Islet precursor cell (in vitro differentiated cells): ENCODE measurements at regions not wholly inside any gene's neighbourhood (a gene's known extent, or its start where the extent isn't known, plus 50 kb on each side); places are given as distances from the start of the nearest gene placed in this dataset.
A peak's percentile ranks its signal among the peaks of the same experiment; 100 is the strongest.

Experiments used
- DNase-seq: peaks from one replicate; pipeline ENCODE4 v3.0.0-alpha.2; 2018

DNA sequence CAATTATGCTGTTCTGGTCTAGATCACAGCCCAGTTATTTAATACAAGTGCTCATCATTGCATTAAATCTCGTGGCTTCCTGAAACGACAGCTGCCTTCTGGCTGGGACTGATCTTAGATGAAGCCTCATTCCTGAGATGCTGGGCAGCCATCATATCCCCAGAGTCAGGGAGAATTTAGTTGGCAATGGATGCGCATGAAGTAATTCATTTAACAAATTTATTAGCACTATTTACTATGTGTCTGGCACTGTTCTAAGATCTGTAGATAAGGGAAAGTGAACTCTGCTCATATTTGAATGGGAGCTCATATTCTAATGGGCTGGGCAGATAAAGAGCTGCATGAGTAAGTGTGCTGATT lies 244.7 kb downstream of the KCNS3 start:
- no peak for DNase-seq

DNA sequence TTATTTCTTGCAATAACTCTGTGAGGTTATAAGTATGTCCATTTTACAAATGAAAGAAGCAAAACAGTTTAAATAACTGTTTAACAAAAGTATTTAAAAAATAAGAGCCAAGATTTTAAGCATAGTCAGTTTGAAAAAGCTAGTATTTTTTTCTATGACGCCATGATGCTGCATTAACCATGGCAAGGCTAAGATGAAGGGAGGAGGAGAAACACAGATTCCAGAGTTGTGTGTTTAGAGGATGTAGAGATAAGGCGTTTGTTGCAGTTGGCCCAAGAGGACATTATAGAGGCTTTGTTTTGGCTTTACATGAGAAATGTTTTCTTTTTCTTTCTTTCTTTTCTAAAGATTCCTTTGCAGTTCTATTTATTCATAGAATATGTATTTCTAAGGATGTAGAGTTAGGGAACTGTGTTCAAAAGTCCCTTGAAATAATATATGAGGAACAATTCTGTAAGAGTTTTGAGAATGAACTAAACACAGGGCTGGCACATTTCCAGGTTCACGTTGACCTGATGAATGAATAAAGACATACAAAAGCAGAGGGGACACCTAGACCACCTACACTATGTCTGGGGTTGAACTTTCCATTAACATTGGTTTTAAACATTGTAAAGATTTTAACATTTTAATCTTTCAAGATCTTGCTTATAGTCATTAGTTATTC lies 244.2 kb downstream of the KCNS3 start:
- no peak for DNase-seq

DNA sequence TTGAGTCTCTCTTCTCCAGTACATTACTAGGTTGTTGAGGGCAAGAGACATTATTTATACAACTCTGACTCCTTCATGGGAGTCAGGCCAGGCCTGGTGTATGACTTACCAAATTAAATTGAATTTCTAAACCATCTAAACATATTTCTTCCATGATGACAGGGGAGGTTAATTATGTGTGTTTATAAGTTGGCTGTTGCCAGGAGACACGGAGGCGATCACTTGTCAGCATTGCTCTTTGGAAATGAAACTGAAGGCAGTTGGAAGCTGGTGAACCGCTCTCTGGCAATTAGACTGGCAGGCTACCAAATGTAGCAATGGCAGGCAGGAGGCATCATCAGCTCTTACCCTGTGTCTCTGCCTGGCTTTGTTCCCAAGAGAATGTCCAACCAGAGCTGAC lies 241.4 kb downstream of the KCNS3 start:
- DNase-seq = no peak

DNA sequence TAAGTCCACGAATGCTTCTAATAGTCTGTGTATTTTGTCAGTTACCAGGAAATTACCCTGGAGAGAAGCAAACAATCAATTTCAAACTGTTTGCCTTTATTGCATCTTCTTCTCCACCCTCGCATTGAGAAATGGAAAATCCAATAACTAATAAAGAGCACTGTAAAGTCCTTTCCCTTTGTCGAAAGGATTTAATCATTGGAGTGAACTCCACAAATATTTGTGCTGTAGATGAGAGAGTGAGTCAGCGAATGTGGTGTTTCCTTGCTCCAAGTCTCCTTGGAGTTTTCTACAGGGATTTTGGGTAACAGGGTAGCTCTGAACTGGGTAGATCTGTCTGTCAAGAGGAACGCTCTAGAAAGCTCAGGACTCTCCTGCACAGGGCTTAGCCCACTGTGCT lies 240.2 kb downstream of the KCNS3 start:
- DNase-seq = no peak

DNA sequence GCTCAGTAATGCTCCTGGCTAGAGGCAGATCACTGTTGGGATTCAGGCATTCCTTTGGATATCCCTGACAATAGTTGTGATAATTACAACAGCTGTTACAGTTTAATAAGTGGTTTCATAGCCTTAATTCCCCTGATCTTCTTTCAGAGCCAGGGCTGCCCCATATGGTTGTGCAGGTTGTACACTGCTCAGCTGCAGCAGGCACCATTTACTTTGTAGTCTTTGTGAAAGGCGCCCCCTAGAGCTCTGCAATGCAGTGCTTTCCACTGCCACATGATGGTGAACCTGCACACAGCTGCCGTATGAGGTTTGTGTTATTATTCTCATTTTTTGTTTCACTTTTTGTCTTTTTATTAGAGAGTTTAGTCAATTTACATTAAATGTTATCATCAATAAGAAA lies 239.1 kb downstream of the KCNS3 start:
- DNase-seq = peak; percentile 68

DNA sequence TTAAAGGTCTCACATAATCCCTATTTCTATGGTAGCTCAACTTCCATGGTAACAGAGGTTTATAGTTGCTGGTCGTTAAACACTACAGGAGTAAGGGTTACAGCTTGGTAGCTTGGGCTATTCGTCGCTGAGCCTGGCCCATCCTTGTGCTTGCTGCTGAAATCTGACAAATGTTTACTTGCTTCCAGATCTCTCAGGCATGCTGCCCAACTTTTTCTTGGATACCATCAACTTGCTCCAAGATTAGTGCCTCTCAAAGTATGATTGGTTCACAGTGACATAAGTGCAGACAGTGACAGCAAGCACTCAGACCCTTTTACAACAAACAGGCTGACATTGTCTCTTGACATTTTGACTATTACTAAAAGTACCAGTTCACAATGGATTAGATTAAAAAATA lies 231.8 kb downstream of the KCNS3 start:
- DNase-seq = no peak

DNA sequence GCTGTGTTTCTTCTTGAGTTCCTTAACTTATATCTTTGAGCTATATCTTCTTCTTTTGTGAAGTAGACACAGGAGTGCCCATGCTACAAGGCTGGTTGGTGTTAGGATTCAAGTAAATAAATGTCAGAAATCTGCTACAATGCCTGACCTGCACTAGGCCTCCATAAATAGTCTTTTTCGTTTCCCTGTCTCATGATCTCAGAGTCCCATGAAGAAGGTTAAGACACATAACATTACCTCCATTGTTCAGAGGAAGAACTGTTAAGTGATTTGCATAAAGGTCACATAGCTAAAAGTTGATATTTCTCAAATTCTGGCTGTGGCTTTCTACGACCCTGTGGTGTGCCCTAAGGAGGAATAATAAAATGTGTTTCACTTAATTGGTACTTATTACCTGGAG lies 228.4 kb downstream of the KCNS3 start:
- DNase-seq = no peak

DNA sequence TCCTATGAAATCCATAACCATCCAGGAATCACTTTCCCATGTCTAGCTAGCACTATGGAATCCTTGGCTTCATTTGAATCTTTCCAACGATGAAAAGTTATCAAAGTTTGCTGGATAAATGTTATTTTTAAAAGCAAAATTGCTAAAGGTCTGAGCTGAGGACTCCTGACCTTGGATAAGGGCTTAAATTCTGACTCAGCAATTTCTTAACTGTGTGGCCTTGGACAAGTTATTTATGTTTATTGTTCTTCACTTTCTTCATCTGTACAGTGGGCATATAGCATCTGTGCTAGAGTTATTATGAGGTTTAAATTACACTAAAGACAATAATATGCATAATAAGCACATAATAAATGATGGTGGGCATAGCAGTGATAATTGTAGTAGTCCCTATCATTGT lies 227.5 kb downstream of the KCNS3 start:
- no peak for DNase-seq

DNA sequence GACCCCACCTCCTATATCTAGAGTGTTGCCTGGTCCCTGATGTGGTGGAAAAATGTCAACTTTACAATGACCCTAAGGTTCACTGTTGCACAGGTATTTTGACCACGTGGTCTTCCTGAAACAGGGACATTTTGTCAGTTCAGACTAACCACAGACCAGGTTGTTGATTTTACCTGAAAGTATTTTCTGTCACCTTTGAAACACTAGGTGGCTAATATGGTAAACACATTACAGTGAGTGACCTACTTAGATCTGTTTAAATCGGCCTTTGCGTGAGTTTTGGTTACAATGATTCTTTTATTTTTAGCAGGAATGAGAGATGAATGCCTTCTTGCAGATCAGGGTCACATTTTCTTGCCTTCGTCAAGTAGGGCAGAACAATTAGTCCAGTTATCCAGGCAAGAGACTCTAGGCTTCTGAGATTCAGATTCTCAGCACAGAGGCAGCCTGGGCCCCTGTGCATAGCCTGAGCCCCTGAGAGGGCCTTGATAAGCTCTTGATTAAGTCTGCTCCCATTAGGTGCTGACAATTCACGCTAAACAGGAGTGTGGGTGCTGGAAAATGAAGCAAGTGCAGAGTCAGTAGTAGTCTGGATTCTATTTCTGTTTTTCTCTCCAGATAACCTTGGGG lies 226.2 kb downstream of the KCNS3 start:
- DNase-seq = no peak

DNA sequence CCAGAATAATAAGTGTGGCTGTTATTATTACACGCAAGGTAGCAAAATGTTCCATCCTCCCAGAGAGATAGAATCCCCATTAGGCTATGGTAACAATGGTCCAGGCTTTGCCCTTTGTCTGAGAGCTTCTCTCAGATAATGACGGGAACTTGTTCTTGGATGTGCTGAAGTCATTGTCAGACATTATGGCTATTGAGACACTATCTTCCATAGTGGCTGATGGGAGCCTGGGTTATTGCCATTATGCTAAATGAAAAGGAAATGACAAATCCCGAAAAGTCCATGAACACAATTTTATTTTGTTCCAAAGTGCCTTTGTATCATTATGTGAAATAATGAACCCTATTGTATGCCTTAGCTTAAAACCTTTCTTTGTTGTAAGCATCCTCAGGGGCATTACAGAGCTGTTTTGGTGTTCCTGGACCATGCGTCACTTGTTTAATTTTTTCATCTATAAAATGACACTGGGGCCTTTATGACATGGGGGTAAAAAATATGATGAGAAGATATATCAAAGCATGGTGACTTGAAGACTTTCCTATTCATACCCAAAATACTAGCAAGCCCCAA lies 218.5 kb downstream of the KCNS3 start:
- DNase-seq = no peak

DNA sequence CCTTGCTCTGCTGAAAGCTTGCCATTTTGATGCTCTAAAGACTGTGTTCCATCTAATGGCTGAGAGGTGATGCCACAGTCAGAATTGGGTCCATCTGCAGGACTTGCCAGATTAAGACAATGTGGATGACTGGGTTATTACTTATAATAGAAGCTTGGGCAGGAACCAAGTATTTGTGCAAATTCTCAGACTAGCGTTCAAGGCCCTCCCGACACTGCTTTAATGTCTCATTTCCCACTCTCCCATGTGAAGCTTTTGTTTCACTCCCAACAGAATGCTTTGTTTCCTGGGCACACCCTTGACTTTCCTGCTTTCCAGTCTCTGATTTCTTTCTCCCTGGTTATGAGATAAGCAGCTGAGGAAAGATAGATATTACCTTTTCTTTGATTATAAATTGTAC lies 215.8 kb downstream of the KCNS3 start:
- no peak for DNase-seq

DNA sequence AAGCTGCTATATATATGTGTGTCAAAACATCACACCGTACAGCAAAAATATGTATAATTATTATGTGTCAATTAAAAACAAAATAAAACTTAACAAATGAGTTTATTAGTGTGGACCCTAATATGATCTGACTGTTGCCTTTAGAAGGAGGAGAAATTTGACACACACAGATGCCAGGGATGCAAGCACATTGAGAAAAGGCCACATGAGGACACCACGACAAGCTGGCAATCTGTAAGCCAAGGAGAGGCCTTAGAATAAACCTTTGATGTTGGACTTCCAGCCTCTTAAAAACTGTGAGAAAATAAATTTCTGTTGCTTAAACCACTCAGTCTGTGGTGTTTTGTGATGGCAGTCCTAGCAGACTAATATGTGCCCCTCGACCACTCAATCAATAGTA lies 214.7 kb downstream of the KCNS3 start:
- DNase-seq = no peak

DNA sequence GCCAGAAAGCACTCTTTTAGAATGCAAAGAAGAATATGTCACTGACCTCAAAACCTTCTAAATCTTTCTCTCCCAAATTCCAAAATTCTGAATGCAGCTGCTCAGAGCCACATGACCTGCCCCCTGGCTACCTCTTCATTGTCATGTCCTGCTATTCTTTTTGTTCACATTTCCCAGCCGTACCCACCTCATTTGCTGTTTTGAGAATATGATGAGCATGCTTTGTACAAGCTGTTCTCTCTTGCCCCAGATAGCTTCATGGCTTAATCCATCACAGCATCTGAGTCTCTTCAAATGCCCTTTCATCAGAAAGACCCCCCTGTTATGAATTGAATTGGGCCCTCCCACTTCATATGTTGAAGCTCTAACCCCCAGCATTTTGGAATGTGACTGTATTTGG lies 214.3 kb downstream of the KCNS3 start:
- DNase-seq = no peak

DNA sequence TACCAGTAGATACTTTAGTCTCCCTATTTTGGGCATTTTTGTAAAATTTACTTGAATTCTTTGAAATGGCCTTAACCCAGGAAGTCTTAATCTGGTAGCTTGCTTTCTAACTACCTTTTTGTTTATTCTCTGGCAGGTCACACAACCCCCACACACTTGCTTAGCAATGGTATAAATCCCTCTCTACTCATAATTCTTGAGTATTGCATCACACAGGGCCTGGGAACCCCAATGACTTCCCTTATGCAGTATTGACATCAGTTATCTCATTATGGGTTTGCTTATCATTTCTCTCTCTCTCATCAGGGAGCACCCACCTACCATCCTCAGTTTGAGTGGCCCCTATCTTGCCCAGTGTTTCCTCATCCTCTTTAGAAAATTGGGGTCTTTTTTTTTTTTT lies 207.1 kb downstream of the KCNS3 start:
- DNase-seq = no peak

DNA sequence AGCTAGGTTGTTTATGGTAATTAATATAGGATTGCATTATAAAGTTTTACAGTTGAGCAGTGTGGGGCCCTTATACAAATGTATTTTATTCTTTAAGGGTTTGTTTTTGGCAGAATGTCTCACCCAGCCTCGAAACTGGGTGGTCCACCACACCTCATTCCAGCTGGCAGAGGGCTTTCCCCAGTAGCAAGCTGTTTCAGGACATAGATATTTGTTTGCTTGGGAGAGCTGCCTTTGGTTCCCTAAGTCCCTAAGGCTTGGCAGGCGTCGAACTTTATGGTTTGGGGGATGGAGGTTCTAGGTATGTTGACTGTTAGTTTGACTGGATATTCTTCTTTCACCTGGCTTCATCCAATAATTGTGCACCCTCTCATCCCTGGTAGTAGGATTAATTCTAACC lies 205.9 kb downstream of the KCNS3 start:
- no peak for DNase-seq

DNA sequence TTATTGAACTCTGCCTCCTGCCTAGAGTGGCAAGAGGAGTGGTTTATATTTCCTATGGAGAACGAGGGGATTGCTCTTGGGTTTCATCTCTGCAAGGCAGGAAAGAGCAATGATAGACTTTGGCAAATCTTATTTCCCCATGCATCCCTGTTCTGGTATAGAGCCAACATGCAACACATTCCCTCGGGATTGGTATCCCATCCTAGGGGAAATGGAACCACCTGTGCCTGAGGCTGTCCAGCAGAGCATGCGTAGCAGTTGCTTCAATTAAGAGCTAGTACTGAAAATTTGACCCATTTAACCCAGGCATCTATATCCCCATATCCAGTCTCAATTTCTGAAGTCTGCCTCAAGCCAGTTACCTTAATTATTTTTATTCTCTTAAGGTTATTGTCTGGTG lies 205.3 kb downstream of the KCNS3 start:
- DNase-seq = no peak

DNA sequence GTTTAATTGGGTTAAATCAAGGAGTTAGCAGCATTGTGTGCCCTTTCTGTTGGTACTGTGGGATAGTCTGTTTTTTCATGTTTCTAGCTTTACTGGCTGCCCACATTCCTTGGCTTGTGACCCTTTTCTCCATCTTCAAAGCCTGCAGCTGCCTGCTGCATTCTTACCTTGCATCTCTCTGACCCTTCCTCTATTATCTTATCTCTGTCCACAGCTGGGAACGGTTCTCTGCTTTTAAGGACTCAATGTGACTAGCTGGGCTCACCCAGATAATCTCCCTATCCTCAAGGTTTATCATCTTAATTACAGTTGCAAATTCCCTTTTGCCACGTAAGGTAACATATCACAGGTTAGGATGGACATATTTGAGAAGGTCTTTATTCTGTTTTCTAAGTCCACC lies 199.7 kb downstream of the KCNS3 start:
- DNase-seq = no peak

DNA sequence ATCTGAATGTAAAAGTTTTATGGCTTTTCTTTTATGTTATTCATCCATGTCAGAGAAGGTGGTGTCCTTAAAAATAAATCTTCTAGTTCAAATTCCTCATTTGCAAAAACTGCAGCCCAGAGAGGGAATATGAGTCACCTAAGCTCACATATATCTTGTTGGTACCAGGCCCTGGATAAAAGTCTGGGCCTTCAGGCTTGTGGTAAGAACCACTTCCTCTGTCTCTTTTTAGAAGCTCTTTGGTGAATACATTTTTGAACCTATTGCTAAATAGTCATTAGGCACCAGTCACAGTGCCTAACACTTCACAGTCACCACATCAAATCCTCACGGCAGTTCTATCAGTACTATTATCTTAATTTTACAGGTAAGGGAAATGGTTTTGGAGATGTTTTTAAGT lies 199.2 kb downstream of the KCNS3 start:
- no peak for DNase-seq

DNA sequence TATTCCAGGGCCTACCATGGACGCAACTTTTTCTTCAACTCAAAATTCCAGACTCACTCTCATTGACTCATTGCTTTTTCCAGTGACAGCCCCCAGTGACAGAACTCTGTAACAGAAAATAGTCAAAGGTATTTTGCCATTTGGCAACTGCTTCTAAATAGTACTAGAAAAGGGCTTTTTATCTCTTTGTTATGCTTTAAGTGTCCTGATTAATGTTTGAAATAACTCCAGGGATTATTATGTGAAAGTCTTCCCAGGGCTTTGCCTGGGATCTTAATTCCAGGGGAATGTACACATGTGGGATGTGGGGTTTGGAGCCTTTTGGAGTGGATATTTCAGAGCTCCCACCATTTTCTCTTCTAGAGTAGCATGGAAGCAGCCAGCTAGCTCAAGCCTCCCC lies 198.8 kb downstream of the KCNS3 start:
- no peak for DNase-seq

DNA sequence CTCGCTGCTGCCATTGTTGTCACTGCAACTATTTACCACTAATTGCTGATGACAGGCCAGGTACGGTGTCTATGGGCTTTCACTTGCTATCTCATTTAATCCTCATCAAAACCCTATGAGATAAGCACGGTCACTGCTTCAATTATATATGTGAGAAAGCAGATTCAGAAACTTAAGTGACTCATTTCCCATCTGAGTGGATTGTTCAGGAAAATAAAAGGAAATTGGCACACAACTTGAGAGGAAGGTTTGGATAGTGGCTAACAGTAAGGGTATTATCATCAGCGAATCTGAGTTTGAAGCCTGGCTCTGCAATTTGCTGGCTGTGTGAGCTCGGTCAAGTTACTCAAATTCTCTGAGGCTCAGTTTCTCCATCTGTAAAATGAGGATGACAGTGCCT lies 196.0 kb downstream of the KCNS3 start:
- no peak for DNase-seq

DNA sequence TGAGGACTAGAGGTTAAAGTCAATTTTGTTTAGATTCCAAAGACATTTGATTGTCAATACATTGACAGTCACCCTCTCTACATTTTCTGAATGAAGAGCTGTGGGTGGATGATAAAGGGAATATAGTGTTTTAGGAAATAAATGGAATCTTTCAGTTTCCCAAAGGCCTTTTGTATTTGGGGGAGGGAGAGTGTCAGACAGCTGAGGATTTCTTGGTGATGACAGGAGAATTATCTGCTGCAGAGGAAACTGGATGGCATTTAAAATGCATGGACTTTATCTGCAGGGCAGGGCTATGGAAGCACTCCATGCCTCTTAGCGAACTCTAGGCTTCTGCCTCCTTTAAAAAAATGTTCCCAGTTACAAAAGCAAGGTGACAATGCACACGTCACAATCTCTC lies 195.1 kb downstream of the KCNS3 start:
- DNase-seq = no peak

DNA sequence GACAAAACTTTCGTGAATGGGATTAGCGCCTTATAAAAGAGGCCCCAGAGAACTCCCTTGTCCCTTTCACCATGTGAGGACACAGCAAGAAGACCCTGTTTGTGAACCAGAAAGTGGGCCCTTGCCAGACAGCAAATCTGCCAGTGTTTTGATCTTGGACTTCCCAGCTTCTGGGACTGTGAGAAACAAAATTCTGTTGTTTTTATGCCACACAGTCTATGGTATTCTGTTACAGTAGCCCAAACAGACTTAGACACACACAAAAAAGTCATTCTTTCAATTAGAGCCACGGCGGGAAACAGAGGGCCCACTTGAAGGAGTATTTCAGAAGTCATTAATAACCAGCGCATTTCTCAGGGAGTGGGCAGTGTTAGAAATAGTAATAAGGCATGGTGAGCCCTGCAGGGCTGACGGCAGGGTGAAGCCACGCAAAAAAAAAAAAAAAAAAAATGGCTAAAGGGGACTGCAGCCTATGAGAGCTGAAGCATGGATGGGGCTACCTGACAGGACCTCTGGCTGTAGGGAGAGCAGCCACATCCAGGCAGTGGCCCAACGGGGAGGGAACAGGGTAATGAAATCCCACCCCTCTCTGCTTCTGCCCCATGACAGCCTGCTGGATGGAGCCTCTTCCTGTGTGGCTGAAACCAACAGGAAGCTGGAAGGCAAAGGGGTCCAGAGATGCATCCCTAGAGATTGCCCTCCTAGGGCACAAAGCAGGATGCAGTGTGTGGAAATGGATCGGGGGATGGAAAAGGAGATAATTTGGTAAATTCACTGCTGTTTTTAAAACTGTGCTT lies 189.3 kb downstream of the KCNS3 start:
- DNase-seq = no peak

DNA sequence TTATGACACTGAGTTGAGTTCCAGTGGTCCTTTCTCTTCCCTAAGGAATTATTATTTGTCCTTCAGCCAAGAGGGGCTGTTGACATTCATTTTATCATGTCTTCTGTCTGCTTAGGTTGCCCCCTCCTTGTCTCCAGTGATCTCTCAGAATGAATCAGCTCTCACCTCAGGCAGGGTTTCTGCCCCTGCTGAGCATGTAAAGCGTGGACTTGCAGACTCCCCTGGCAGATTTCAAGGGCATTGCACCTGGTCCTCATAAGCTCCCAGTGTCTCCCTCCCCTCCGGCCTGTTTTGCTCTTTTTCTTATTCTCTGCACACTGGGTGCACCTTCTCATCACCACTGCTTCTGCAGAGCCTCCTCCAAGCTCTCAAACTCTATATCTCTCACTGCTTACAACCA lies 188.4 kb downstream of the KCNS3 start:
- no peak for DNase-seq

DNA sequence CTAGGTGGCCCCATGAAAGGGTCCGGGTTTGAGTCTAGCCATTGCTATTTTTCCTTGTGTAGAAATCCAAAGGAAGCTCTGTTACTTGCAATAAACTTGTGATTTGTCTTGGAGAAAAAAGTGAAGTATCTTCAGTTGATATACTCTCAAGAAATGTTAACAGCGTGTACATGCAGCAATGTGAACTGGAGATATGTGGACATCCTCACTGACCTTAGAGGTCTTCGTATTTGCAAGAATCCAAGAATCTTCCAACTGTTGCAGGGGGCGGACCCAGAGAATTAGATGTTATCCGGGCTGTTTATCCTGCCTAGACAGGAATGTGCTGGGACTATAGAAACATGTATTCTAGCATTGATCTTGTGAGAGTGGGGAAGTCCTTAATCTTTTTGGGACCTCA lies 187.6 kb downstream of the KCNS3 start:
- DNase-seq = no peak
